HEK293 (cell line): ENCODE measurements at regions not wholly inside any gene's neighbourhood (a gene's known extent, or its start where the extent isn't known, plus 50 kb on each side); places are given as distances from the start of the nearest gene placed in this dataset.
A peak's percentile ranks its signal among the peaks of the same experiment; 100 is the strongest.
"Not testable (repeated sequence)": the region's sequence is repeated elsewhere in the genome, so short reads cannot be mapped to it uniquely, and the experiment has no call there.

Source experiments
- CTCF ChIA-PET: fragments of 350-600 bp; formaldehyde crosslinking; extraction: SDS; loops from one replicate; lab custom pipeline; 2021; ENCODE audit warnings: antibody characterized with exemption; lab: Yijun Ruan, JAX
- POLR2A ChIA-PET: fragments of 300-600 bp; formaldehyde crosslinking; extraction: SDS; loops from one replicate; lab custom pipeline; 2020; ENCODE audit warnings: antibody characterized with exemption, inconsistent platforms; lab: Yijun Ruan, JAX
- H3K27ac ChIP-seq: fragments of 200-500 bp; sonication (Bioruptor generic); 2 replicates; pipeline ENCODE4 v1.5.1; 2014; ENCODE audit warnings: low read depth, low read length, control low read depth, inconsistent platforms; ENCODE audit errors: extremely low read depth
- H3K36me3 ChIP-seq, 2 experiments: fragments of 200-500 bp in 1 of 2; sonication (Bioruptor generic) in 1 of 2; 1 replicate in 1 of 2; 2 replicates in 1 of 2; pipeline ENCODE4 v1.5.1; 2014 to 2017; ENCODE audit warnings: inconsistent platforms in 2 of 2, low read length in 2 of 2; ENCODE audit not compliant: control insufficient read depth in 2 of 2, insufficient read depth in 1 of 2
- H3K4me1 ChIP-seq: fragments of 200-500 bp; sonication (Bioruptor generic); 2 replicates; pipeline ENCODE4 v1.5.1; 2014; ENCODE audit warnings: mild to moderate bottlenecking, low read length, inconsistent platforms; ENCODE audit not compliant: control insufficient read depth, insufficient read depth
- H3K4me3 ChIP-seq: 2 replicates; pipeline ENCODE4 v1.5.1; 2011; ENCODE audit warnings: low read depth, mild to moderate bottlenecking, control low read depth, low read length, moderate library complexity
- H3K9me3 ChIP-seq: fragments of 200-500 bp; sonication (Bioruptor generic); 2 replicates; pipeline ENCODE4 v1.5.1; 2014; ENCODE audit warnings: low read depth, low read length, inconsistent platforms; ENCODE audit not compliant: control insufficient read depth, insufficient read depth
- GFI1B ChIP-seq: fragments of 450-650 bp; formaldehyde crosslinking; IDR thresholded peaks from 2 replicates; pipeline ENCODE4 v1.5.1; 2016; ENCODE audit warnings: missing biosample characterization, missing genetic modification characterization
- HOXA7 ChIP-seq: sonication (generic); formaldehyde crosslinking; IDR thresholded peaks from 2 replicates; pipeline ENCODE4 v1.8.1; 2022; ENCODE audit warnings: missing genetic modification reagents, borderline replicate concordance
- HOXC10 ChIP-seq: sonication (generic); formaldehyde crosslinking; IDR thresholded peaks from 2 replicates; pipeline ENCODE4 v1.8.1; 2023; ENCODE audit warnings: mild to moderate bottlenecking, missing genetic modification reagents
- KLF9 ChIP-seq: fragments of 450-650 bp; formaldehyde crosslinking; IDR thresholded peaks from 2 replicates; pipeline ENCODE4 v1.5.1; 2016; ENCODE audit warnings: missing biosample characterization, missing genetic modification characterization, low read depth
- SCRT2 ChIP-seq: fragments of 450-650 bp; formaldehyde crosslinking; IDR thresholded peaks from 2 replicates; pipeline ENCODE4 v1.5.1; 2016; ENCODE audit warnings: missing biosample characterization, missing genetic modification characterization
- ZBTB17 ChIP-seq: fragments of 450-650 bp; formaldehyde crosslinking; IDR thresholded peaks from 2 replicates; pipeline ENCODE4 v1.5.1; 2016; ENCODE audit warnings: missing biosample characterization, missing genetic modification characterization
- ZBTB48 ChIP-seq: fragments of 450-650 bp; formaldehyde crosslinking; IDR thresholded peaks from 2 replicates; pipeline ENCODE4 v1.5.1; 2016; ENCODE audit warnings: missing biosample characterization, missing genetic modification characterization
- ZNF132 ChIP-seq: fragments of 450-650 bp; formaldehyde crosslinking; IDR thresholded peaks from 2 replicates; pipeline ENCODE4 v1.5.1; 2017; ENCODE audit warnings: missing biosample characterization, missing genetic modification characterization, borderline replicate concordance
- ZNF169 ChIP-seq: fragments of 450-650 bp; formaldehyde crosslinking; IDR thresholded peaks from 2 replicates; pipeline ENCODE4 v1.5.1; 2016; ENCODE audit warnings: missing biosample characterization, missing genetic modification characterization
- ZNF174 ChIP-seq: fragments of 450-650 bp; formaldehyde crosslinking; IDR thresholded peaks from 2 replicates; pipeline ENCODE4 v1.5.0; 2017; ENCODE audit warnings: missing biosample characterization, mild to moderate bottlenecking, missing genetic modification characterization
- ZNF24 ChIP-seq: fragments of 450-650 bp; formaldehyde crosslinking; IDR thresholded peaks from 2 replicates; pipeline ENCODE4 v1.5.1; 2016; ENCODE audit warnings: missing biosample characterization, missing genetic modification characterization
- ZNF514 ChIP-seq: fragments of 450-650 bp; formaldehyde crosslinking; IDR thresholded peaks from 2 replicates; pipeline ENCODE4 v1.5.1; 2016; ENCODE audit warnings: missing biosample characterization, missing genetic modification characterization
- ZNF530 ChIP-seq: fragments of 450-650 bp; formaldehyde crosslinking; IDR thresholded peaks from 2 replicates; pipeline ENCODE4 v1.5.1; 2016; ENCODE audit warnings: low read depth, missing biosample characterization, missing genetic modification characterization
- ZNF558 ChIP-seq: fragments of 450-650 bp; formaldehyde crosslinking; IDR thresholded peaks from 2 replicates; pipeline ENCODE4 v1.5.1; 2016; ENCODE audit warnings: missing biosample characterization, missing genetic modification characterization
- ZNF658 ChIP-seq: fragments of 450-650 bp; formaldehyde crosslinking; IDR thresholded peaks from 2 replicates; pipeline ENCODE4; 2016; ENCODE audit warnings: missing biosample characterization, missing genetic modification characterization
- ZNF660 ChIP-seq: fragments of 450-650 bp; IDR thresholded peaks from 2 replicates; pipeline ENCODE4 v1.5.1; 2018; ENCODE audit warnings: missing biosample characterization, mild to moderate bottlenecking, missing genetic modification characterization
- ZNF76 ChIP-seq: fragments of 450-650 bp; formaldehyde crosslinking; IDR thresholded peaks from 2 replicates; pipeline ENCODE4; 2016; ENCODE audit warnings: low read depth, missing biosample characterization, missing genetic modification characterization, borderline replicate concordance
- ZNF792 ChIP-seq: fragments of 450-650 bp; formaldehyde crosslinking; IDR thresholded peaks from 2 replicates; pipeline ENCODE4 v1.5.1; 2016; ENCODE audit warnings: missing biosample characterization, missing genetic modification characterization
- ZSCAN30 ChIP-seq: fragments of 450-650 bp; IDR thresholded peaks from 2 replicates; pipeline ENCODE4 v1.5.1; 2018; ENCODE audit warnings: missing biosample characterization, mild to moderate bottlenecking, missing genetic modification characterization, moderate library complexity
- TF ChIP-seq, protein P1 (sequence below): fragments of 450-650 bp; formaldehyde crosslinking; IDR thresholded peaks from 2 replicates; pipeline ENCODE4 v1.5.1; 2017; ENCODE audit warnings: missing biosample characterization, missing genetic modification characterization
- TF ChIP-seq, protein P2 (sequence below): fragments of 450-650 bp; IDR thresholded peaks from 2 replicates; pipeline ENCODE4 v1.5.1; 2018; ENCODE audit warnings: missing biosample characterization, mild to moderate bottlenecking, missing genetic modification characterization
- TF ChIP-seq, protein P3 (sequence below): fragments of 450-650 bp; formaldehyde crosslinking; IDR thresholded peaks from 2 replicates; pipeline ENCODE4 v1.5.1; 2016; ENCODE audit warnings: missing biosample characterization, missing genetic modification characterization

DNA sequence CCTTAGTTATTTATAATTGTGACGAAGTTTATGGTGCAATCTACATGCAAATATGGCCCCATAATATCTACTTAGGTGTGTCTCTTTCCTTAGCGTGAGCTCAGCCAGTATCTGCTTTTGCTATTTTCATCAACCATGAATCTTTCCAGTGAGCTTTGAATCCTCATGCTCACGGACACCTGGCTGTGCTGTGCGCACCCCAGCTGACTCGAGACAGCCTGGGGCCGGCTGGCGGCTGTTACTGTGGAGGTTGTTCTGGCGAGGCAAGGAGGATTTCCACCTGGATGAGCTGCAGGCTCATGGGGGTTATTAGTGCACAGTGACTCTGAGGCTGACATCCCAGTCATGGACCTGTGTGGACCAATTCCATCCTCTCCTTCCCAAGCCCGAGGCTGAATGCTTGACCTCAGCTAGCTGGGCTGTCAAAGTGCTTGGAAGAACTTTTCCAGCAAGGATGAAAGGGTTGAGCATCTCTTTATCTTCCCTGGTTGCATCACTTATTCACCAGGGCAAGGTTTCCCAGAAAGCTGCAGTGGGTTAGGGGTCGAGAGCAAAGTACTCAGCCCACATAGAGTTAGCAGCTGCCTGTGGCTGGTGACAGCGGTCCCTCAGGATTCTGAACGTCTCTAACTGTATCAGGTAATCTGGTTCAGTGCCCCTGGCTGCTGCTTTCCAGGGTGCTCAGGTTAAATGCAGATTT is 141.7 kb downstream of the ARL4C start:
- Histone ChIP-seq H3K4me1 (no peaks in the 10 kb centered on the region), H3K36me3 (no peaks in the 10 kb centered on the region), H3K27ac (no peak overlapping the region), H3K9me3 (no peaks in the 10 kb centered on the region), H3K4me3 (no peak overlapping the region)
- ChIA-PET CTCF (no interaction called here), POLR2A (no interaction called here)
- TF ChIP-seq ZBTB48 (tag by site-specific recombination) (peak; percentile 93), ZNF169 (tag by site-specific recombination) (no peak), ZSCAN30 (tag by site-specific recombination) (no peak), ZNF76 (no peak), ZNF558 (tag by site-specific recombination) (no peak)
- TF ChIP-seq, protein P1, sequence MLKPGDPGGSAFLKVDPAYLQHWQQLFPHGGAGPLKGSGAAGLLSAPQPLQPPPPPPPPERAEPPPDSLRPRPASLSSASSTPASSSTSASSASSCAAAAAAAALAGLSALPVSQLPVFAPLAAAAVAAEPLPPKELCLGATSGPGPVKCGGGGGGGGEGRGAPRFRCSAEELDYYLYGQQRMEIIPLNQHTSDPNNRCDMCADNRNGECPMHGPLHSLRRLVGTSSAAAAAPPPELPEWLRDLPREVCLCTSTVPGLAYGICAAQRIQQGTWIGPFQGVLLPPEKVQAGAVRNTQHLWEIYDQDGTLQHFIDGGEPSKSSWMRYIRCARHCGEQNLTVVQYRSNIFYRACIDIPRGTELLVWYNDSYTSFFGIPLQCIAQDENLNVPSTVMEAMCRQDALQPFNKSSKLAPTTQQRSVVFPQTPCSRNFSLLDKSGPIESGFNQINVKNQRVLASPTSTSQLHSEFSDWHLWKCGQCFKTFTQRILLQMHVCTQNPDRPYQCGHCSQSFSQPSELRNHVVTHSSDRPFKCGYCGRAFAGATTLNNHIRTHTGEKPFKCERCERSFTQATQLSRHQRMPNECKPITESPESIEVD (tag by site-specific recombination) = no peak

DNA sequence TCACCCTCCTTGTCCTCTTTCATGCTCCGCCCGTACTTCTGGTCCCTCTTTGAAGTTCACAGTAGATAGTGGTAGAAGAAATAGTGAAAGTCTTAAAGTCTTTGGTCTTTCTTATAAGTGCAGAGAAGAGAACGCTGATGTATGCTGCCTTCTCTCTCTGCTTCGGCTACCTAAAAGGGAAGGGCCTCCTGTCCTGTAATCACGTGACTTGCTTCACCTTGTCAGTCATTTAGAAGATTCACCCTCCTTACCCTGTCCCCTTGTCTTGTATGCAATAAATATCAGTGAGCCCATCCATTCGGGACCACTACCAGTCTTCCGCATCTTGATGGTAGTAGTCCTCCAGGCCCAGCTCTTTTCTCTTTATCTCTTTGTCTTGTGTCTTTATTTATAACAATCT is 144.6 kb downstream of the ARL4C start:
- ChIA-PET POLR2A (no interaction called here), CTCF (interaction anchor here (0.6 kb wide), 1 partner anchor 174 kb away, joined by 5 read pairs; no protein-coding TSS in a partner anchor)
- H3K9me3 ChIP-seq = no peaks in the 10 kb centered on the region
- no peak for TF ChIP-seq ZNF792 (tag by site-specific recombination)
- no peaks in the 10 kb centered on the region for H3K4me1 ChIP-seq
- no peak overlapping the region for H3K4me3 ChIP-seq
- H3K36me3 ChIP-seq = no peaks in the 10 kb centered on the region
- H3K27ac ChIP-seq = no peak overlapping the region

DNA sequence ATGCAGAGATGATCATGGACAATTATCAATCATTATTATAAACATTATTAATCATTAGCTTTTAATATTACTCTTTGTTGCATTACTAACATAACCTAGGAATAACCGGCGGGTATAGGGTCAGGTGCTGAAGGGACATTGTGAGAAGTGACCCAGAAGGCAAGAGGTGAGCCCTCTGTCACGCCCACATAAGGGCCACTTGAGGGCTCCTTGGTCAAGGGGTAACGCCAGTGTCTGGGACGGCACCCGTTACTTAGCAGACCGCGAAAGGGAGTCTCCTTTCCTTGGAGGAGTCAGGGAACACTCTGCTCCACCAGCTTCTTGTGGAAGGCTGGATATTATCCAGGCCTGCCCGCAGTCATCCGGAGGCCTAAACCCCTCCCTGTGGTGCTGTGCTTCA is 145.0 kb downstream of the ARL4C start:
- CTCF ChIA-PET, H3K9me3 ChIP-seq, POLR2A ChIA-PET, H3K36me3 ChIP-seq, H3K4me1 ChIP-seq, H3K4me3 ChIP-seq, H3K27ac ChIP-seq: not testable (repeated sequence)

DNA sequence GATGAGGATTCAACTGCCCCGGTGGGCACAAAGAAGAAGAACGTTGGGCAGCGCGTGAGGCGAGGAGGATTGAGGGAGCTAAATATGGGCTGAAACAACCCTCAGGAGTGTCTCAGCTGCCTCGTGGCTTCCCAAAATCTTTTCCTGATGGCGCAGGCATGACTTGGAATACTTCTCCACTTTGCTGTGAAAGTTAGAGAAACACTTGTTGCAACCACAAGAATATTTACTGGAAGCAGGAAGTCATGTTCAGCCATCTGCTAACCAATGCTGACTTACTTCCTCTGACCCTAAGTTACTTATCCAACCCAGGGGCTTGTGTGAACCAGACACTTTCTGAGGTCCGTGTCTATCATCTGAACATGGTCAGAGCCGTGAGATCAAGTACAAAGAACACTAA is 148.8 kb downstream of the ARL4C start:
- ChIA-PET POLR2A (no interaction called here), CTCF (no interaction called here)
- Histone ChIP-seq H3K36me3 (no peaks in the 10 kb centered on the region), H3K9me3 (no peaks in the 10 kb centered on the region), H3K4me1 (no peaks in the 10 kb centered on the region), H3K4me3 (no peak overlapping the region), H3K27ac (no peak overlapping the region)
- TF ChIP-seq ZNF24 (tag by site-specific recombination) (no peak), SCRT2 (tag by site-specific recombination) (peak; percentile 62), ZNF514 (tag by site-specific recombination) (no peak)

DNA sequence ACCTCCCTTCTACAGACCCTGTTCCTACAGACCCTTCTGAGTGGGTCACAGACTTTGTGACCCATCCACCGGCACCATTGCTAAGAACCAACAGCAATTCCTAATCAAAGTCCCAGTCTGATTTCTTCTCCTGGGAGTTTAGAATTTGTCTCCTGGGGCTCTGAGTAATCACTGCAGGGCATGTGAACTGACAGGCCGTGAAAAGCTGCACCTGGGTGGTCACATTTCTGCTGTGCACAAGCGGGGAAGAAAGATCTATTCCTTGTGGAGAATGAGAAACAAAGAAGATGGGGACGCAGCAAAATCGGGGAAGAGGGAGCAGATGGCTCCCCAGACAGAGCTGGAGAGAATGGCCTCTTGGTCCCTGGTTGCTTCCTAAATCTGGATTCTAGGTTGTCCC is 151.0 kb downstream of the ARL4C start:
- no peak overlapping the region for H3K27ac ChIP-seq
- CTCF ChIA-PET = no interaction called here
- no peaks in the 10 kb centered on the region for H3K4me1 ChIP-seq
- POLR2A ChIA-PET = no interaction called here
- H3K36me3 ChIP-seq = no peaks in the 10 kb centered on the region
- no peak overlapping the region for H3K4me3 ChIP-seq
- H3K9me3 ChIP-seq = no peaks in the 10 kb centered on the region
- TF ChIP-seq HOXC10 (no peak), ZNF530 (tag by site-specific recombination) (no peak), ZNF660 (tag by site-specific recombination) (no peak), ZNF76 (no peak), ZNF658 (tag by site-specific recombination) (no peak), ZBTB17 (tag by site-specific recombination) (no peak), ZNF132 (tag by site-specific recombination) (no peak), ZNF514 (tag by site-specific recombination) (no peak), HOXA7 (no peak), ZNF174 (tag by site-specific recombination) (no peak), KLF9 (no peak), GFI1B (tag by site-specific recombination) (no peak)
- TF ChIP-seq, protein P2, sequence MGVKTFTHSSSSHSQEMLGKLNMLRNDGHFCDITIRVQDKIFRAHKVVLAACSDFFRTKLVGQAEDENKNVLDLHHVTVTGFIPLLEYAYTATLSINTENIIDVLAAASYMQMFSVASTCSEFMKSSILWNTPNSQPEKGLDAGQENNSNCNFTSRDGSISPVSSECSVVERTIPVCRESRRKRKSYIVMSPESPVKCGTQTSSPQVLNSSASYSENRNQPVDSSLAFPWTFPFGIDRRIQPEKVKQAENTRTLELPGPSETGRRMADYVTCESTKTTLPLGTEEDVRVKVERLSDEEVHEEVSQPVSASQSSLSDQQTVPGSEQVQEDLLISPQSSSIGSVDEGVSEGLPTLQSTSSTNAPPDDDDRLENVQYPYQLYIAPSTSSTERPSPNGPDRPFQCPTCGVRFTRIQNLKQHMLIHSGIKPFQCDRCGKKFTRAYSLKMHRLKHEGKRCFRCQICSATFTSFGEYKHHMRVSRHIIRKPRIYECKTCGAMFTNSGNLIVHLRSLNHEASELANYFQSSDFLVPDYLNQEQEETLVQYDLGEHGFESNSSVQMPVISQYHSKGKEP (tag by site-specific recombination) = no peak
- TF ChIP-seq, protein P3, sequence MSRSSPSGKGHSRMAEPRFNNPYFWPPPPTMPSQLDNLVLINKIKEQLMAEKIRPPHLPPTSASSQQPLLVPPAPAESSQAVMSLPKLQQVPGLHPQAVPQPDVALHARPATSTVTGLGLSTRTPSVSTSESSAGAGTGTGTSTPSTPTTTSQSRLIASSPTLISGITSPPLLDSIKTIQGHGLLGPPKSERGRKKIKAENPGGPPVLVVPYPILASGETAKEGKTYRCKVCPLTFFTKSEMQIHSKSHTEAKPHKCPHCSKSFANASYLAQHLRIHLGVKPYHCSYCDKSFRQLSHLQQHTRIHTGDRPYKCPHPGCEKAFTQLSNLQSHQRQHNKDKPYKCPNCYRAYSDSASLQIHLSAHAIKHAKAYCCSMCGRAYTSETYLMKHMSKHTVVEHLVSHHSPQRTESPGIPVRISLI = no peak
